Psoas muscle (tissue), 7 donors: ENCODE measurements at regions not wholly inside any gene's neighbourhood (a gene's known extent, or its start where the extent isn't known, plus 50 kb on each side); places are given as distances from the start of the nearest gene placed in this dataset.
A peak's percentile ranks its signal among the peaks of the same experiment; 100 is the strongest.
"Not testable (repeated sequence)": the region's sequence is repeated elsewhere in the genome, so short reads cannot be mapped to it uniquely, and the experiment has no call there.

ENCODE experiments used
- ATAC-seq, 4 donors: fragments of 200-7000 bp; cut with Tn5 transposase; one replicate each; pipeline ENCODE4 v1.9.1; 2020; ENCODE audit warnings: moderate library complexity in 3 of 4, mild to moderate bottlenecking in 2 of 4
- DNase-seq, 2 donors: peaks; one replicate each; pipeline ENCODE4 v3.0.0-alpha.2; 2020
- H3K27ac ChIP-seq: fragments of 200-600 bp; one replicate; pipeline ENCODE4 v1.8.0; 2022
- H3K27me3 ChIP-seq, 3 donors: fragments of 200-600 bp in 1 of 3; one replicate each; pipeline versions ENCODE4 v1.6.1 to v1.8.0; 2013 to 2022; ENCODE audit warnings: low read length in 2 of 3, mild to moderate bottlenecking in 2 of 3, moderate library complexity in 1 of 3; ENCODE audit not compliant: insufficient read depth in 3 of 3
- H3K36me3 ChIP-seq, 2 donors: fragments of 200-600 bp in 1 of 2; one replicate each; pipeline versions ENCODE4 v1.6.1 to v1.8.0; 2013 to 2022; ENCODE audit warnings: low read depth in 1 of 2, mild to moderate bottlenecking in 1 of 2, moderate library complexity in 1 of 2; ENCODE audit not compliant: insufficient read depth in 1 of 2
- H3K4me1 ChIP-seq: fragments of 200-600 bp; one replicate; pipeline ENCODE4 v1.8.0; 2022
- H3K4me3 ChIP-seq: fragments of 200-600 bp; one replicate; pipeline ENCODE4 v1.8.0; 2022; ENCODE audit warnings: mild to moderate bottlenecking
- H3K9me3 ChIP-seq: fragments of 200-600 bp; one replicate; pipeline ENCODE4 v1.8.0; 2022
- CTCF ChIP-seq: fragments of 200-600 bp; IDR thresholded peaks from one replicate; pipeline ENCODE4 v1.8.0; 2022; ENCODE audit warnings: antibody characterized with exemption
- WGBS, 3 donors: extraction: QIAGEN DNeasy Blood & Tissue Kit; methylation state at CpG; one replicate each; pipeline versions ENCODE4 v1.1.6 to v1.1.7; 2013; 5-methylcytosine and 5-hydroxymethylcytosine counted together
- intact Hi-C, 2 donors: fragments of 100-400 bp; cut with DNase I; formaldehyde crosslinking; loops; one replicate each; pipeline versions ENCODE4 v1.11.0 to v1.14.2; 2022
- donor health status: healthy with polysubstance abuse.
- donor health status: DM: no; HTN: no; CAD: no; lungs with moderate emphysema.
- donor health status: Bipolar disorder and iron deficiency.
- donor health status: healthy.
- donor health status: DM: yes; HTN: yes; CAD: no.
- donor health status: DM: no; HTN: no; CAD: no.
- donor health status: DM: yes; HTN: yes; CAD: no.

GRCh38 chr2:239831861-239832489 lies 193.2 kb downstream of the NDUFA10 start:
- no peak for ATAC-seq
- peak in 1 of 2 donors; percentile 16 for DNase-seq
- Histone ChIP-seq H3K9me3 (no peaks in the 10 kb centered on the region), H3K4me3 (no peak overlapping the region), H3K4me1 (no peaks in the 10 kb centered on the region), H3K27me3 (peaks cover 0 to 4% (median 0%) of the 10 kb centered on the region in 3 donors), H3K27ac (no peak overlapping the region), H3K36me3 (no peaks in the 10 kb centered on the region)
- TF ChIP-seq CTCF = no peak
- intact Hi-C loops = no loop called here
- 72 to 80% (median 77%) methylated on average over 4 of the region's 4 CpGs for WGBS, 3 donors

- Histone ChIP-seq H3K27ac (no peak overlapping the region), H3K4me3 (no peak overlapping the region), H3K9me3 (no peaks in the 10 kb centered on the region), H3K27me3 (peaks cover 0 to 5% (median 0%) of the 10 kb centered on the region in 3 donors), H3K36me3 (no peaks in the 10 kb centered on the region), H3K4me1 (no peaks in the 10 kb centered on the region)
- DNase-seq (no peak), ATAC-seq (no peak)
- TF ChIP-seq CTCF = no peak
- intact Hi-C loops = no loop called here
- WGBS, 3 donors = 41 to 46% (median 45%) methylated on average over 16 of the region's 16 CpGs
These were observed 194.0 kb downstream of the NDUFA10 start for GRCh38 chr2:239831001-239831731.

- no peak for DNase-seq
These were observed 194.8 kb downstream of the NDUFA10 start for GRCh38 chr2:239830121-239831000.

GRCh38 chr2:239829326-239829725 lies 195.8 kb downstream of the NDUFA10 start:
- no peaks in the 10 kb centered on the region for H3K4me1 ChIP-seq
- no peak for TF ChIP-seq CTCF
- 65 to 77% (median 72%) methylated on average over 15 of the region's 15 CpGs for WGBS, 3 donors
- no peaks in the 10 kb centered on the region for H3K9me3 ChIP-seq
- no peaks in the 10 kb centered on the region for H3K36me3 ChIP-seq
- ATAC-seq = no peak
- peaks cover 0 to 5% (median 0%) of the 10 kb centered on the region in 3 donors for H3K27me3 ChIP-seq
- intact Hi-C loops = no loop called here
- H3K27ac ChIP-seq = no peak overlapping the region
- no peak for DNase-seq
- H3K4me3 ChIP-seq = no peak overlapping the region

More at GRCh38 chr2:239830121-239831000, 194.8 kb downstream of the NDUFA10 start:
- no peak for TF ChIP-seq CTCF
- Histone ChIP-seq H3K4me1 (no peaks in the 10 kb centered on the region), H3K27ac (no peak overlapping the region), H3K9me3 (no peaks in the 10 kb centered on the region), H3K27me3 (peaks cover 0 to 5% (median 0%) of the 10 kb centered on the region in 3 donors), H3K36me3 (no peaks in the 10 kb centered on the region), H3K4me3 (no peak overlapping the region)
- WGBS, 3 donors = 54 to 63% (median 59%) methylated on average over 9 of the region's 9 CpGs
- intact Hi-C loops = no loop called here
- peak; percentile 54 to 83 (median 66) for ATAC-seq

GRCh38 chr2:239828973-239829275 lies 196.2 kb downstream of the NDUFA10 start:
- H3K9me3 ChIP-seq, H3K27ac ChIP-seq, H3K27me3 ChIP-seq, H3K4me1 ChIP-seq, H3K36me3 ChIP-seq, intact Hi-C loops, ATAC-seq, H3K4me3 ChIP-seq, DNase-seq: not testable (repeated sequence)
- 80 to 97% (median 82%) methylated on average over 8 to 12 of the region's 12 CpGs for WGBS, 3 donors
